WI38 (cell line): ENCODE measurements at regions not wholly inside any gene's neighbourhood (a gene's known extent, or its start where the extent isn't known, plus 50 kb on each side); places are given as distances from the start of the nearest gene placed in this dataset.

Experiments used
- H3K4me3 ChIP-seq: 2 replicates; pipeline ENCODE4 v1.5.1; 2011; ENCODE audit warnings: low read depth, mild to moderate bottlenecking, control low read depth, low read length
- CTCF ChIP-seq: IDR thresholded peaks from 2 replicates; pipeline ENCODE4 v1.5.1; 2012; ENCODE audit warnings: low read depth, mild to moderate bottlenecking, control low read depth, low read length

GRCh38 chr5:66234241-66234640 lies 90.1 kb downstream of the SREK1 start:
- no peak overlapping the region for H3K4me3 ChIP-seq
- no peak for TF ChIP-seq CTCF

GRCh38 chr5:66238435-66238834 lies 94.3 kb downstream of the SREK1 start:
- TF ChIP-seq CTCF: no peak

DNA sequence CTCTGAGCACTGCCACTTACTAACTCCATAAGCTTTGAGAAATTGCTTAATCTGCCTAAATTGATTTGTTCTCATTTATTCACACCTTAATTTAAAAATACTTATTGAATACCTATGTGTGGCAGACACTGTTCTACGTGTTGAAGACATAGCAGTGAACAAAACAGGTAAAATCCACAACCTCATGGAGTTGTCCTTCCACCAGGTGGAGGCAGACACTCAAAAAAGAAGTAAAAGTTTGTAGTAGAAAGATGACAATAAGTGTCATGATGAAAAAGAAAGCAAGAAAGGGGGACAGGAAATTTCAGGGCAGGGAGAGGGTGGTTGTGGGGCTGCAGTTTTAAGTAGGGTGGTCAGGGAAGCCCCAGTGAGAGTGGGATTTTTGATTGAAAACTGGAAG lies 94.9 kb downstream of the SREK1 start:
- H3K4me3 ChIP-seq: no peak overlapping the region
- no peak for TF ChIP-seq CTCF

More at GRCh38 chr5:66238435-66238834, 94.3 kb downstream of the SREK1 start:
- no peak overlapping the region for H3K4me3 ChIP-seq

DNA sequence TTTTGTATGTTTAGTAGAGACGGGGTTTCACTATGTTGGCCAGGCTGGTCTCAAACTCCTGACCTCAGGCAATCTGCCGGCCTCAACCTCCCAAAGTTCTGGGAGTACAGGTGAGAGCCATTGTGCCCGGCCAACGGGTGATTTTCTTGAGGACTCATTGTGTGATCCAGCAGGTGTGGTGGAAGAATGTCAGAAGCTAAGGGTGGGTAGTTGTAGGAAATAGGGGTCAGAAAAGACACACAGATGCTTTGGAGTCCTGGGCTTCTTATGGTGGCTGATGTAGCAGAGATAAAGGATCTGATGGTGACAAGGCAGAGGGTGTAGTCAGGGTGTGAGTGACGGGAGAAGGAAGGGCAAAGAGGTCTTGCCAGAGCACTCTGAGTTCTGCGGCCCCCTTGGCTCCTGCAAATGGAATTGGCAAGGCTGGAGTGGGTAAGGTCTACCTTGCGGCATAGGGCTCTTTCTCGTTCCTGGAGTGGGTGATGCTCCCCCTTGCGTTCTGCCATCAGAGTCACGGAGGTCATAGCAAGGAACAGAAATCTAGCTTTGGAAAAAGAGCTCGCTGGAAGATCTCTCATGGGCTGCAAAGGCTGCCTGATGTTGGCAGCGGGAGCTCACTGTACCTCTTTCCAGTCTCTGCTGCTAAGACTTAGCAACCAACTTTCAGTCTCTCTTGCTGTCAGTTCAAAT lies 97.2 kb downstream of the SREK1 start:
- H3K4me3 ChIP-seq: no peak overlapping the region
- TF ChIP-seq CTCF: no peak

- H3K4me3 ChIP-seq: no peak overlapping the region
- TF ChIP-seq CTCF: no peak
These were observed 98.1 kb downstream of the SREK1 start for GRCh38 chr5:66242050-66242715.

DNA sequence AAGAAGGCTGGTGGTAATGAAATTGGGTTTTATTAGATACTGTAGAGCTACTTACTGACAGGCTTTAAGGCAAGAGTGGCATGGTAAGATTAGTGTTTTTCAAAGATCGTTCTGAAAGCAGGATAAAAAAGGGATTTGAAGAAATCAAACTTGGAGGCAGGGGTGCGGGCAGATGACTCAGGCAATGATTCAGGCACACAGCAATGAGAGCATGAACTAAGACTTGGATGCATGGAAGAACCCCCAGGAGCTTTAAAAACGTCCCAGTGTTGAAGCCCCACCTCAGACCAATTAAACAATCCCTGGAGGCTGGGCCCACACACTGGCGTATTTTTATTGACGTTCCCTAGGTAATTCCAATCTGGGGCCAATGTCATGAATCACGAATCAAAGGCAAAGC lies 102.5 kb downstream of the SREK1 start:
- no peak for TF ChIP-seq CTCF
- H3K4me3 ChIP-seq: no peak overlapping the region

DNA sequence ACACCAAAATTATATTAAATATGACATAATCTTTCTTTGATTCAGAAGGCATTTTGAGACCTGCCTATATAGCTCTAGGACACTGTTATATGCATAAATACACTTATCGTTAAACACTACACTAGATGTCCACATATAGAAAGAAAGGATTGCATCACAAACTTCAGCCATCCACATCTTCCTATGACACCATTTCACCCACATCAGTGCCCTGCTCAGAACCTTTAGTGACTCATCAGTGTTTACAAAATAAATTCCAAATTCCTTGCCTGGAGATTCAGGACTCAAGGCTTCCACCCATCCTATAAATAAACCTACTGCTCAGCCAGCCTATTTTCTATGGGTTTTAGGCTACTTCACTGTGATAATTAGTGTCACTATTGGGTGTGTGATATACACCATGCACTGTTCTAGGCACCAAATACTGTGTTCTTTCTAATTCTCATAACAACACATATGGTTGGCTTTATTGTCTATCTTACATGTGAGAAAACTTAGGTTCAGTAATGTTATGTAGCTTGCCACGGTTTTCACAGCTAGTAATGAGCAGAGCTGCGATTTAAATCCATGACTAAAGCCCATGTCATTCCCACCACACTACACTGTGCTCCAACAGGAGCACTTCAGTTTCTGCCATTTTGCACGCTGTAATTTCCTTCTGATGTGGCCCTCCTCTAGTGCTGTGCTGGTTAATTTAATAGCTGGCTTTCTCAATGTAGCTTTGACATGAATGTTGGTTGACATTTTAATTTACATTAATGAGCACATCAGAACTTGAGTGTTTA lies 103.3 kb downstream of the SREK1 start:
- TF ChIP-seq CTCF: no peak
- no peak overlapping the region for H3K4me3 ChIP-seq
